GM19240 (cell line): ENCODE measurements at regions not wholly inside any gene's neighbourhood (a gene's known extent, or its start where the extent isn't known, plus 50 kb on each side); places are given as distances from the start of the nearest gene placed in this dataset.
"Not testable (repeated sequence)": the region's sequence is repeated elsewhere in the genome, so short reads cannot be mapped to it uniquely, and the experiment has no call there.

Source experiments
- DNase-seq: peaks from one replicate; pipeline ENCODE4 v3.0.0; 2011; ENCODE audit warnings: low spot score; ENCODE audit not compliant: insufficient read length

DNA sequence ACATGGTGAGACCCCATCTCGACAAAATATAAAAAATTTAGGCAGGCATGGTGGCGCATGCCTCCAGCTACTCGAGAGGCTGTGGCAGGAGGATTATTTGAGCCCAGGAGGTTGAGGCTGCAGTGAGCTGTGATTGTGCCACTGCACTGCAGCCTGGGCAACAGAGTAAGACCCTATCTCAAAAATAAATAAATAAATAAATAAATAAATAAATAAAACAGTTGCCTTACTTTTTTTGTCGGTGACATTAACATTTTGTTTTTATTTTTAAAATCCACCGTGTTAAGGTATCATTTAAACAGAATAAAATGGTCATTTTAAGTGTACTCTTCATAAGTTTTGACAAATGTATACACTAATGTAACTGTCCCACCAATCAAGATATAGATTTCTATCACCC is 57.0 kb downstream of the RASL11A start:
- DNase-seq = no peak

DNA sequence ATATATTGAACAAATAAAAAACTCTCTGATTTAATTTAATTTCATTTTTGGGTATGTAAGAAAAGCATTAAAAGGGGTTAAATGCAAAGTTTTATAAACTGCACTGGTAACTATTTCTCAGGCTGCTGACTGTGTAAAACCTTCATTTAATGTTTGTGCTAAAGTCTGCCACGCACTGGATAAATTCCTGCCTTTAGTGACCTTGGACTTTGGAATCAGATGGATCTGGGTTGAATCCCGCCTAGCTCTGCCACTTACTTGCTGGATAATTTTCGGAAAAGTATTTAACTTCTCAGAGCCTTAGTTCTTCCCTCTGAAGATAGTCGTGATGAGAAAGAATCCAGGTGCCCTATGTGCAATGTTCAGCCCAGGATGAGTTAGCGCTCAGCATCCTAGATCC is 58.6 kb downstream of the RASL11A start:
- no peak for DNase-seq

DNA sequence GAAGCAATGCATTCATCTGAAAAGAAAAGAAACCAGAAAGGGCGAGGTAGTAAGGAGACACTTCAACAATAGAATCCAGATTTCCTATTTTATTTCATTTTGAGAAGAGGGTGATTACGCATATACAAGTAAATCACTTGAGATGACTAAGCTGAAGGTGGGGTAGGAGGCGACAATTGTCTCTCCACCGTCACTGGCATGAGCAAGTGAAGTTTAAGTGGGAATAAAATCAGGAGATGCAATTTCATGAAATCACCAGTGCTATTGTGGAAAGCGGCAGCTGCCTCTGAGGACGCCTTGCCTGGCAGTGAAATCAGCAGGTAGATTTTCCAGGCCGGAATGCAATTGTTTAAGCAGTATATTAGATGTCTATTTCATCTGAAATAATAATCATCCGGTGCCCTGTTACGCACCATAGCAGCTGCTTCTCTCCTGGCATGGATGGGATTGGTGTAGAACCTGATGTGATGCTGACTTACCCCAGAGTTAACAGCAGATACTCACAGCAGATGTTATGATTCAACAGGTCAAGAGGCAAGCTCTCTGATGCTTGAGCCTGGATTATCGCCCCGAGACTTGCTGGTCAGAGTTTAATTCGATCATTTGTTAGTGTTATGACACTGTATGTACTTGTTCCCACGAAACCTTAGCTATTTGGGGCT is 64.3 kb downstream of the RASL11A start:
- DNase-seq = no peak

DNA sequence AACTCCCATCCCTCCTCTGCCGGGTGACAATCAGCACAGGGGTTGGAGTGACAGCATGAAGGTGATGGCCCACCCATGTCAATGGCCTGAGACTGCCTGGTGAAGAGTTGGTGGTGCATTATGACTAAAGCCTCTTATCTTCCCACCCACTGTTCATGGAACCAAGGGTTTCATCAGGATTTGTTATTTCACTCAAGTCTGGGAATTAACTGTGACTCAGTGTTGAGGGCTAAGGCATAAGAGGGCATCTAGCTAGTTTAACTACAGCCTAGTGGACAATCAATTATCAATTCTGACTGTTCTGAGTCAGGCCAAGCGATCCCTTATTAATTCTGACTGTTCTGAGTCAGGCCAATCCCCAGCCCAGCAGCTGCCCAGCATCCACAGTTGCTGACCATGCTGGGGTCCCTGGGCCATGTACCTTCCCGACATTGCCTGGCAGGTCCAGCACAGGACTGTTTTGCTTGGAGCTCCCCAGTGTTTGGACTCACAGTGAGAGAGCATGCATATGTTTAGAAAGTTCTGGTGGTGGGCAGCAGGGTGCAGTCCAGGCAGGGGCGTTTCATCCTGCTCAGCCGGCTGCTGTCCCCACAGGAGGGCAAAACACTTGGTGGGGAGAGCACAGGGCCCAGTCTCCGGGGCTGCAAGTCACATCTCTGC is 65.5 kb downstream of the RASL11A start:
- DNase-seq = no peak

DNA sequence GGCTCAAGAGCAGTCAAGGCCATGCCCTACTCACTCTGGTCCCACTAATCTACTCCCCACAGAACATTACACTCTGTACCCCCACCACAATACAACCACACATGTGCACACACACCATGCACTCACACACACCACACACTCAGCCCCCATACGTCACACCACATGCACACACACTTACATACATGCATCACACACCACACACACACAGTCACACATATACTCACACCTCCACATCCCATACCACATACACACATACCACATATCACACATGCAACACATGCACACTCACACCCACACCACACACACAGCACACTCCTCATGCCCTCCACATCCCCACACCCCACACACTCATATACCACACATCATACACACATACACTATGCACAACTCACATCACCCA is 67.6 kb downstream of the RASL11A start:
- DNase-seq = no peak

DNA sequence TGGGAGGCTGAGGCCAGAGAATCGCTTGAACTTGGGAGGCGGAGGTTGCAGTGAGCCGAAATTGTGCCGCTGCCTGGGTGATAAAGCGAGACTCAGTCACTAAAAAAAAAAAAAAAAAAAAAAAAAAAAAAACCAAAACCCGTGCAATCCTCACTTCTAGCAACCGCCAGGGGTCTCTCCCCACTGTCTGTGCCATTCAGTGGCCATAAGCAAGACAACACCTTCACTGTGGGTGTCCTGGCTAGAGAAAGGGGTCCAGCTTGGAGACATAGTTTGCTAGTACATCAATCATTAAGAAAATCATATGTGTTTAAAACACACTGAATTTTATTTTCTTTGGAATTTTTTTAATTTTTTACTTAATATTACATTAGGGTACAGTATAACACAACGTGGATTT is 68.2 kb downstream of the RASL11A start:
- no peak for DNase-seq

DNA sequence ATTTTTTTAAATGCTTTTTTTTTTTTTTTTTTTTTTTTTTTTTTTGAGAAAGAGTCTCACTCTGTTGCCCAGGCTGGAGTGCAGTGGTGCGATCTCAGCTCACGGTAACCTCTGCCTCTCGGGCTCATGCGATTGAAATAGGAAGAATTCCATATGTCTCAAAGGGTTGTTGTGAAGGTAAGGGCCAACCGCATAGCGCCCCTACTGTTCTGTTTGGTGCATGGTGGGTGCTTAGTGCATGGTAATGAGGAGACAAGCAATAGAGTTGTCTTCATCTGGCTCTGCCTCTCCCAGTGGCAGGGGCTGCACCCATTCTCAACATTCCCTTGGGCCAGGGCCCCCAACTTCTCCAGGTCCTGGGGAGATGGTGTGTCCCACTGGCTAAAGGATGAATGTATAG is 68.7 kb downstream of the RASL11A start:
- no peak for DNase-seq

DNA sequence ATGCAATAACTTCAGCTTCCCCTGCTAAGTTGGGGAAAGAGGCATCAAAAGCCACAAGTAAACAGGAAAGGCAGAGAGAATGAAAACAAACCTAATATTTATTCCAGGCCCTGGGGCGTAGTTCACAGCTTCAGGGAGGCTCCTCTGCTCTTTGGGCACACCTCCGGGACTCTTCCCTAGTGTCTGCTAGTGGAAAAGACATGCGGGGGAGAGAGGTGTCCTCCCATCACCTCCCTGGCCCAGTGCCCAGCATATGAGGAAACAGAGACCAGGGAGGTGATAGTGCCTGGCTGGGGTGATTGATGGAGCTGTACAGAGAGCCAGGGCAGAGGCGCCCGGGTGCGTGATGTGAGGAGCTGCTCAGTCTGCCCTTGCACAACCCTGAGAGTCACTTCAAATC is 71.0 kb downstream of the RASL11A start:
- DNase-seq = no peak

DNA sequence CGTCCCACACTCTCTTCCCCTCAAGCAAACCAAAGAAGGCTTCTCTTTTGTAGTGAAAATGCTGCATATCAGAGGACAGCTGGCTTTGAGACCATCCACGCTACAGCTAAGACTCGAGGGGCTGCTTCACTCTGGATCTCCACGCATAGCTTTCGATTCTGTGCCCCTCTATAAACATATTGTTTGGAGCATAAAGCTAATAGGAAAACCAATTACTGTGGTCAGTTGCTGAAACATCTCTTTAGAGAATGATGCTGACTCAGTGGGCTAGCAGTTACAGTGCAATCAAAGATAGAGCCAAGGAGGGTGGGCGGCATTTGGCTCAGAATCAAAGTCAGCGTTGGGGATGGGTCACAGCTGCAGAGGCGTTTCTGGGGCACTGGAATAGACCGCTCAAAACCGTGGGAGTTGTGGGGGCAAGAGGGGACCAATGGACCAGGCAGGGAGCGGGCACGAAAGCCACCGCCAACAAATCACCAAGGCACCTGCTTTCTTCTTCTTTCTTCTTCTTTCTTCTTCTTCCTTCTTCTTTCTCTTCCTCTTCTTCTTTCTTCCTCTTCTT is 76.7 kb downstream of the RASL11A start:
- no peak for DNase-seq

DNA sequence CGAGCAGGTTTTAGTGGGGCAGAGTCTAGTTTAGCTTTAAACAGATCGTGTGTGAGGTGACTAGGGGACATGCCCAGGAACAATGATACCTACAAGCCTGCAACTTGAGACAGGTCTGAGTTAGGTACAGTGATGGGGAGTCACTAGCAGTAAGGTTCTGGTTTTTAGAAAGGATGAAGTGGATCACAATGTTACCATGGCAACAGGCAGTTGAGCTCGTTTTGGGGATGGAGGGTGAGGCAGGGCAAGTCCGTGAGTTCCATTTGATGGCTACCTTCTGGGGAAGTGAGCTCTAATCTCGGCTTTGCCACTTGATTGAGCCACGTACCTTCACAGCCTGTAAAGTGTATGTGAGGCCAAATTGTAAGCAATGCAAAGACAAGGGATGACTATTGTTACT is 76.0 kb upstream of the GTF3A start:
- DNase-seq = no peak

DNA sequence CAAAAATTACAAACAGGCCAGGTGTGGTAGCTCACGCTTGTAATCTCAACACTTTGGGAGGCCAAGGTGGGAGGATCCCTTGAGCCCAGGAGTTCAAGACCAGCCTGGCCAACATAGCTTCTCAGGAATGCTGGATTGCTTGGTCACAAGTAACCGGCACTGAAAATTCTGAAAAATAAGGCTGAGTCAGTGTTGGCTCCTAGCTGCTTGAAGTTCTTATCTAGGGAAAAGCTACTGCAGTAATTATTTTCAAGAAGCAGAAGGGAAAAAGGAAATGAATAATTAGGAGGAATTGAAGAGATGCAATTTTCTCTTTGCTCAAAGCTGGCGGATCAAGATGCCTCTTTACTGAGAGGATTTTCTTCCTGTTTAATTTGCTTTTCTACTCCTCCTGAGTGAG is 75.0 kb upstream of the GTF3A start:
- no peak for DNase-seq

DNA sequence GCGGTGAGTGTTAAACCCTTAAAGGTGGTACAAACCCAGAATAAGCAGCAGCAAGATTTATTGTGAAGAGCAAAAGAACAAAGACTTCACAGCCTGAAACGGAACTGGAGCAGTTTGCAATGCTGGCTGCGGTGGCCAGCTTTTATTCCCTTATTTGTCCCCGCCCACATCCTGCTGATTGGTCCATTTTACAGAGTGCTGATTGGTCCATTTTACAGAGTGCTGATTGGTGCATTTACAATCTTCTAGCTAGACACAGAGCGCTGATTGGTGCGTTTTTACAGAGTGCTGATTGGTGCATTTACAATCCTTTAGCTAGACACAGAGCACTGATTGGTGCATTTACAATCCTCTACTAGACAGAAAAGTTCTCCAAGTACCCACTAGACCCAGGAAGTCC is 73.6 kb upstream of the GTF3A start:
- DNase-seq = not testable (repeated sequence)

DNA sequence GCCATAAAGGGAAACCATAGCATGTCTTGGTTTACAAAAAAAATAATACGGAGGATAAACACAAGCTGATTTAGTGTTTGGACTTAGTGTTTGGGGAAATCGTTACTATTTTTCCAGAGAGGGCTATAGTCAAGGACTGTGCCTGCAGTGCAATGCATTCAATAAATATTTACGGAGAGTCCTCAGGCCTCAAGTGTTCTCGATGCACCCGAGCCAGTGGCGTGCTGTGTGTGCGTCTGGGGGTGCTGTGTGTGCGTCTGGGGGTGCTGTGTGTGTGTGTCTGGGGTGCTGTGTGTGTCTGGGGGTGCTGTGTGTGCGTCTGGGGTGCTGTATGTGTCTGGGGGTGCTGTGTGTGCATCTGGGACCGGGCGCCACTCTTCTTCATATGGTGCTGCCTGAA is 71.7 kb upstream of the GTF3A start:
- no peak for DNase-seq

DNA sequence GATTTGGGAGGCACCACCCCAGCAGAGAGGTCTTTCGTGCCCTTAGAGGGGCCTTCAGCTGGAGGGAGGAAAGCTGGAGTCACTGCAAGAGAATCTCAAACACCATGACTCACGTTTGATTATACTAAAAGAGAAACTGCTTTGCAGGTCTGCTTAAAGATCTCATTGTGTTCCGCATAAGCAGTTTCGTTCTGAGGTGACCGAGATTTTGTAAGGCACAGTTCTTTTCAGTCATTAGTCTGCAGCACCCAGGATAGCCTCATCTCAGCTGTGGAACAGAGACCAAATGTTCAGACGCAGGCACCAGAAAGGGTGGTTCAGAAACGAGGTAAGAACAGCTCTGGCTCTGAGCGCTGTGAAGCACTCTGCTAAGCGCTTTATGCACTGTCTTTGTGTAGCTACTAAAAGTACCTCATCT is 71.2 kb upstream of the GTF3A start:
- peak; percentile 89 for DNase-seq

DNA sequence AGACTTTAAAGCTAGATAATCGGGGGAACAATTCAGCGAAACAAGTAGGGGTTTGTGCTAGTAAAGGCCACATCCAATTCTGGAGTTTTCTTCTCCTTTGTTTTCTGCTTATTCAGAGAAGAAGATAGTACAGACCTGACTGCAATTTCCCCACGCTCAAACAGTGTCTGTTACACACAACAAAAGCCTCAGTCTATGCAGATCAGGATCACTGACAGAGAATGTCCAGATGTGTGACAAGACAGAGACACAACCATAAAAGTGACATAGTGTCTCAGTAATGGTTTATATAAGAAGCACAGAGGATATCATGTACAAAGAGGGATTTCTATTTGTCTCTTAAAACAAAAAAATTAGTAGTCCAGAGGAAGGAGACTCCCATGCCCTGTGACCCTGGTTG is 70.7 kb upstream of the GTF3A start:
- no peak for DNase-seq

DNA sequence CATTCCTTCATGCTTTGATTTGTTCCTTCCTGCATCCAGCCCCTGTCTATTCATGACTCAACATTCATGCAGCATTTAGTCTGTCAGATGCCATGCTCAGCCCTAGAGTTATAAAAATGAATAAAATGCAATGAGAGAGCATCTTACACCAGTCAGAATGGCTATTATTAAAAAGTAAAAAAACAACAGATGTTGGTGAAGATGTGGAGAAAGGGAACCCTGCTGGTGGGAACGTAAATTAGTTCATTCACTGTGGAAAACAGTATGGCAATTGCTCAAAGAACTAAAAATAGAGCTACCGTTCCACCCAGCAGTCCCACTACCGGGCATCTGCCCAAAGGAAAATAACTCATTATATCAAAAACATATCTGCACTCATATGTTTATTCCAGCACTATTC is 70.0 kb upstream of the GTF3A start:
- DNase-seq = no peak

DNA sequence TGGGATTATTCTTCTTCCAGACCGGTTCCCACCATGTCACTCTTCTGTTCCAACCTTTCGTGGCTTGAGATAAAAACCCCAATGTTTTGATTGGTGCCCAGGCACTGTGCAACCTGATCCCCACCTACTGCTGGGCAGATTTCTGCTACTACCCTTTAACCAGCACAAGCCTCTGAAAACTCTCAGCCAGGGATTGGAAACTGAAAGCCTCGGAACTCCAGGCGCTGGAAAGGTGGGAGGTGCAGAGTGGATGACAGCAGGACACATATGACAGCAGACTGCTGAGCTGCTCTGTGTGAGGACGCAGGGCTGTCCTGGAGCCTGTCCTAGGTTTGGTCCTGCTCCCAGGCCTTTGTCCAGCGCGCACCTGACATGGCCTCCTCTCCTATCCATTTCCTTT is 68.5 kb upstream of the GTF3A start:
- no peak for DNase-seq

DNA sequence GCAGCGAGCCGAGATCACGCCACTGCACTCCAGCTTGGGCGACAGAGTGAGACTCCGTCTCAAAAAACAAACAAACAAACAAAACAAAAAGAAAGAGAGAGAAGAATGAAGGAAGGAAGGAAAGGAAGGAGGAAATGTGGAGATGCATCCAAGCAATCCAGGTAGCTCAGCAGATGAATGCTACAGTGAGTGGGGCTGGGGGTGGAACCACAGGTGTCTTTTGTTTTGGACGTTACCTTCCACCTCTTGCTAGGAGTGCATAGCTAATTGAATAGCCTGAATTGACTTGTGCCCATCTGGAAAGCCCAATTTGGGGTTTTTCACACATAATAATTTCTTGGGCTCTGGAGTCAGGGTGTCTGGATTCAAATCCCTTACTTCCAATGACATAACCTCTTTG is 66.0 kb upstream of the GTF3A start:
- DNase-seq = no peak

DNA sequence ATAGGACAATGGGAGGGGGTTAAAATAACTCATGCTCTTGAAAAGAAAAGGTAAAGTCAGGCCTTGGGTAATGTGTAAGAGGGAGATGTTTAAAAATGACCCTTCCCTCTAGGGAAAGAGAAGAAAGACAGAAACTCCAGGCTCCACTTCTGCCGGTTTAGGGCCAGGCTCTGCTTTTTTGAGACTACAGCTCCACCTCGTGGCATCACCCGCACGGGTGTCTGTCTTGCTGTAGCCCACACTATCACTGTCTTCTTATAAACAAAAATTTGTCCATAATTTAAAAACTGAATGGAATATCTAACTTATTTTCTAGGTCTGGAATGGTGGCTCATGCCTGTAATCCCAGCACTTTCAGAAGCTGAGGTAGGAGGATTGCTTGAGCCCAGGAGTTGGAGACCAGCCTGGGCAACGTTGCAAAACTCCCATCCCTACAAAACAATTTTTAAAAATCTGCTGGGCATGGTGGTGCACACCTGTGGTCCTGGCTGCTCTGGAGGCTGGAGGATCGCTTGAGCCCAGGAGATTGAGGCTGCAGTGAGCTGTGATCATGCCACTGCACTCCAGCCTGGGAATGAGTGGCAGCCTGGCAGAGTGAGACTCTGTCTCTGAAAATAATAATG is 65.1 kb upstream of the GTF3A start:
- peak; percentile 52 for DNase-seq

DNA sequence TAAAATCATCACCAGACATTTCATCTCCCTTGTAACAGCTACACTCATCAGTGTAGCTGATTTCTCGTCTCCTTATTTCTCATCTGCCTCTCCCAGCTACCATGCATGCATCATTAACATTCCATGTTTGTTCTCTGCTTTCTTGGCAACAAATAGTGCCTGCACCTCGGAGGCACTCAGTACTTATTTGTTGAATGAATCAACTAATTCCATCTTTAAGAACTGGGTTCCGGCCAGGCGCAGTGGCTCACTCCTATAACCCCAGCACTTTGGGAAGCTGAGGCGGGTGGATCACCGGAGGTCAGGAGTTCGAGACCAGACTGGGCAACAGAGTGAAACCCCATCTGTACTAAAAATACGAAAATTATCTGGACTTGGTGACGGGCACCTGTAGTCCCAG is 63.9 kb upstream of the GTF3A start:
- DNase-seq = no peak

DNA sequence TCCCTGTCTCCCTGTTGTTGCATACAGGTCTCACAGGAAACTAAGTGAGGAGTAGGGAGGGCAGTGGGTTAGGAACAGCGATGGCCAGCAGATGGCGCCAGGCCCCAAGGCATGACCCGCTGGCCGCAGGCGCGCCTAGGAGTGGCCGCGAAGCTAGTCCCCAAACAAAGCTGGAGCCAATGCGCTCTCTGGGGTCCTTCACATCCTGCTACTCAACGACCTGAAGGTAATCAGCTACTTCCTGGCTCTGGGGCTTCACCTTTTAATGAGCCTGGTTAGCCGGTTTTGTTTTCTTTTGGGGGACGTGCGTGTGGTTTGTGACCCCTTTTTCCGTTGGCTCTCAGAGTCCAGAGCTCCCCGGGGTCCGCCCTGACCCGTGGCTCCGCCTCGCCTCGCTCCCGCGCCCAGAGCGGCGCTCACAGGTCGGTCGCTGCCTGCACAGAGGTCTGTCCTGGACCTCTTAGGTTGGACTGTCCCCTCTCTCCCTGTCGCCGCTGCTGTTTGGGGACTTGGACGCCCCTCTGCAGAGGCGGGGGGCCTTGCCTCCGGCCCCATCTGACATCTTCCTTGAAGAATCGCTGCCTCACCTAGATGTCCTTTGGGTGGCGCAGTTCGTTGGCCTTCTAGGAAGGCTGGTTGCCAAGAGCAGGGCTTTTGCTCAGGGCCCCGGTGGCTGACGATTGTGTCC is 62.2 kb upstream of the GTF3A start:
- DNase-seq = peak; percentile 71

DNA sequence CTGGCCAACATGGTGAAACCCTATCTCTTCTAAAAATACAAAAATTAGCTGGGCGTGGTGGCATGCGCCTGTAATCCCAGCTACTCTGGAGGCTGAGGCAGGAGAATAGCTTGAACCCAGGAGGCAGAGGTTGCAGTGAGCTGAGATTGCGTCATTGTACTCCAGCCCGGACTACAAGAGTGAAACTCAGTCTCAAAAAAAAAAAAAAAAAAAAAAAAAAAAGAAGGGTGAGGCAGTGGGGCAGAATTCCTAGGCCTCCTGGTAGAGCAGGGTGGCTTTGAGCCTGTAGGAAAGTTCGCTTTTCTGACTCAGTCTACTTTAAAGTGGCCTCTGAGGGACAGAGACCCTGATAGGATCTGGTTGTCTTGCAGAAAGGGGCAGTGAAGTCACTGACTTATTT is 60.8 kb upstream of the GTF3A start:
- not testable (repeated sequence) for DNase-seq
